AG04449 (cell line): ENCODE measurements at regions not wholly inside any gene's neighbourhood (a gene's known extent, or its start where the extent isn't known, plus 50 kb on each side); places are given as distances from the start of the nearest gene placed in this dataset.
"Not testable (repeated sequence)": the region's sequence is repeated elsewhere in the genome, so short reads cannot be mapped to it uniquely, and the experiment has no call there.

Experiments used
- CTCF ChIA-PET: fragments of 350-600 bp; formaldehyde crosslinking; extraction: SDS; loops from one replicate; lab custom pipeline; 2021; ENCODE audit warnings: antibody characterized with exemption; lab: Yijun Ruan, JAX
- POLR2A ChIA-PET: fragments of 400-600, 350-600 bp; formaldehyde crosslinking; extraction: SDS; loops from one replicate; lab custom pipeline; 2020; ENCODE audit warnings: antibody characterized with exemption, inconsistent platforms; lab: Yijun Ruan, JAX
- DNase-seq: peaks from one replicate; pipeline ENCODE4 v3.0.0-alpha.2; 2010; ENCODE audit warnings: low read depth, low spot score
- H3K4me3 ChIP-seq: 2 replicates; pipeline ENCODE4 v1.5.1; 2011; ENCODE audit warnings: low read depth, mild to moderate bottlenecking, control low read depth, low read length
- CTCF ChIP-seq: IDR thresholded peaks from one replicate; pipeline ENCODE4 v1.5.1; 2011; ENCODE audit warnings: mild to moderate bottlenecking, moderate library complexity, low read length, control low read depth, inconsistent platforms; ENCODE audit not compliant: insufficient read depth; ENCODE audit errors: missing control alignments

DNA sequence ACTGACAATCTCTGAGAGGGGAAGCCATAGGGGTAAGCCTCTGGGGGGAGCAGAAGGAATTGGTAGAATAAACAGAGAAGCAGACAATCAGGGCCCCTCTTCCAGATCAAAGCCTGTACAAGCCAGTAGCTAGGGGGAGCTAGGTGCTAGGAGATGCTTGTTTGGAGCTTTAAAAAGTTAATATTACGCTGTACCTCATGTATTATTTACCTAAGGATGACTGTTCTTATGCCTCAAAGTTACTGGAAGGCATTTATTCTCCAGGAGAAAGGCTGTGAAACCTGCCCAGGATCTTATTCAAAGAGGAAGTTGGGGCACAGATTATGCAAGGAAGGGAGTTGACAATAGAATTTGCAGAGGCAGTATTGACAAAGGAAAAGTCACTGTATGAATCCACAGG lies 111.8 kb upstream of the SLC35F1 start:
- ChIA-PET CTCF (no interaction called here), POLR2A (no interaction called here)
- no peak overlapping the region for H3K4me3 ChIP-seq
- no peak for DNase-seq
- TF ChIP-seq CTCF: no peak

DNA sequence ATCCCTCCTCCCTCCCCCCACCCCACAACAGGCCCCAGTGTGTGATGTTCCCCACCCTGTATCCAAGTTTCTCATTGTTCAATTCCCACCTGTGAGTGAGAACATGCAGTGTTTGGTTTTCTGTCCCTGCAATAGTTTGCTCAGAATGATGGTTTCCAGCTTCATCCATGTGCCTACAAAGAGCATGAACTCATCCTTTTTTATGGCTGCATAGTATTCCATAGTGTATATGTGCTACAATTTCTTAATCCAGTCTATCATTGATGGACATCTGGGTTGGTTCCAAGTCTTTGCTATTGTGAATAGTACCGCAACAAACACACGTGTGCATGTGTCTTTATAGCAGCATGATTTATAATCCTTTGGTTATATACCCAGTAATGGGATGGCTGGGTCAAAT lies 108.2 kb upstream of the SLC35F1 start:
- CTCF ChIA-PET, POLR2A ChIA-PET, H3K4me3 ChIP-seq, DNase-seq: not testable (repeated sequence)

- H3K4me3 ChIP-seq: no peak overlapping the region
- TF ChIP-seq CTCF: no peak
- ChIA-PET POLR2A (no interaction called here), CTCF (no interaction called here)
- DNase-seq: no peak
Observed at GRCh38 chr6:117810269-117810668, 96.8 kb upstream of the SLC35F1 start.

DNA sequence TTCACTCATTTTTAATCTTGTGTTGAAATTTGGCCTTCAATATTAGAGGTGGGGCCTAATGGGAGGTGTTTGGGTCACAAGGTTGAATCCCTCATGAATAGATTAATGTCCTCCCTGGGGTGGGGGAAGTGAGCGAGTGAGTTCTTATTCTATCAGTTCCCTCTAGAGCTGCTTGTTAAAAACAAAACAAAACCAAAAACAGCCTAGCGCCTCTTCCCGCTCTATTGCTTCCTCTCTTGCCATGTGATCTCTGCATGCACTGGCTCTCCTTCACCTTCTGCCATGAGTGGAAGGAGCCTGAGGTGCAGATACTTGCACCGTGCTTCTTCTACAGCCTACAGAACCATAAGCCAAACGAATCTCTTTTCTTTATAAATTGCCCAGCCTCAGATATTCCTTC lies 89.6 kb upstream of the SLC35F1 start:
- DNase-seq: no peak
- no peak for TF ChIP-seq CTCF
- no peak overlapping the region for H3K4me3 ChIP-seq
- POLR2A ChIA-PET: no interaction called here
- CTCF ChIA-PET: no interaction called here

DNA sequence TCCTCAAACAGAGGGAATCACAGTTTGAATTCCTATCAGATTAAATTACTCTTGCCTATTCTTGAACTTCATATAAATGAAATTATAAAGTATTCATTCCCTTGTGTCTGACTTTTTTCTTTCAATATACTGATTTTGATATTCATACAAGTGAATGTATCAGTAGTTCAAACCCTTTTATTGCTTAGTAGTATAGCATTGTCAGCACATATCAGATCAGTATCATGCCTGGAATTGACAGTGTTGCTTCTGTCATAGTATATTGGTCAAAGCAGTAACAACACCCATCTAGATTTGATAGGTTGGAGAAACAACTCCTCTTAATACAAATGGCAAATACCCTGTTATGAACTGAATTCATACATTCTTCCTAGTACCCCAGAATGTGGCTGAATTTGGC lies 89.1 kb upstream of the SLC35F1 start:
- no peak overlapping the region for H3K4me3 ChIP-seq
- no peak for TF ChIP-seq CTCF
- CTCF ChIA-PET: no interaction called here
- POLR2A ChIA-PET: no interaction called here
- no peak for DNase-seq

GRCh38 chr6:117818449-117818848 lies 88.6 kb upstream of the SLC35F1 start:
- no peak for DNase-seq
- TF ChIP-seq CTCF: no peak
- ChIA-PET POLR2A (no interaction called here), CTCF (no interaction called here)
- H3K4me3 ChIP-seq: no peak overlapping the region

GRCh38 chr6:117829594-117830319 lies 77.3 kb upstream of the SLC35F1 start:
- no peak for TF ChIP-seq CTCF
- ChIA-PET POLR2A (no interaction called here), CTCF (interaction anchor here (1.0 to 3.1 kb wide), 7 partner anchors 11 to 485 kb away, joined by 3 to 20 read pairs (median 3); no protein-coding TSS in a partner anchor)
- no peak for DNase-seq
- H3K4me3 ChIP-seq: peak overlapping the region; percentile 43
